K562 (cell line): ENCODE measurements at regions not wholly inside any gene's neighbourhood (a gene's known extent, or its start where the extent isn't known, plus 50 kb on each side); places are given as distances from the start of the nearest gene placed in this dataset.

ENCODE experiments used
- BCL6 ChIP-seq: fragments of 250-450 bp; sonication (Bioruptor Pico); IDR thresholded peaks from 2 replicates; pipeline ENCODE4 v1.4.0; 2020
- BCOR ChIP-seq: fragments of 450-650 bp; IDR thresholded peaks from 2 replicates; pipeline ENCODE4 v1.6.1; 2016
- JUN ChIP-seq, 2 experiments: sonication (generic) in 1 of 2; formaldehyde crosslinking in 1 of 2; IDR thresholded peaks; 2 replicates each; pipeline versions ENCODE4 v1.6.1 to v1.8.0; 2012 to 2022; ENCODE audit warnings: borderline replicate concordance in 2 of 2, mild to moderate bottlenecking in 2 of 2, improper control_type of control experiment in 1 of 2, low read depth in 1 of 2, low read length in 1 of 2, missing genetic modification reagents in 1 of 2
- SRSF3 ChIP-seq: fragments of 200-400 bp; formaldehyde crosslinking; IDR thresholded peaks from 2 replicates; pipeline ENCODE4 v1.6.1; 2016; ENCODE audit warnings: mild to moderate bottlenecking, low read length, moderate library complexity; ENCODE audit not compliant: insufficient read depth
- ZNF431 ChIP-seq: sonication (generic); formaldehyde crosslinking; IDR thresholded peaks from 2 replicates; pipeline ENCODE4 v1.8.0; 2022; ENCODE audit warnings: mild to moderate bottlenecking, missing genetic modification reagents
- TF ChIP-seq, protein P1 (sequence below): fragments of 200-800 bp; sonication (Bioruptor generic); IDR thresholded peaks from 2 replicates; pipeline ENCODE4 v1.6.1; 2016; ENCODE audit warnings: missing genetic modification characterization, missing compliant biosample characterization
- TF ChIP-seq, protein P2 (sequence below): sonication (generic); formaldehyde crosslinking; IDR thresholded peaks from 2 replicates; pipeline ENCODE4 v1.5.0; 2020; ENCODE audit warnings: missing genetic modification reagents

- TF ChIP-seq, protein P1, sequence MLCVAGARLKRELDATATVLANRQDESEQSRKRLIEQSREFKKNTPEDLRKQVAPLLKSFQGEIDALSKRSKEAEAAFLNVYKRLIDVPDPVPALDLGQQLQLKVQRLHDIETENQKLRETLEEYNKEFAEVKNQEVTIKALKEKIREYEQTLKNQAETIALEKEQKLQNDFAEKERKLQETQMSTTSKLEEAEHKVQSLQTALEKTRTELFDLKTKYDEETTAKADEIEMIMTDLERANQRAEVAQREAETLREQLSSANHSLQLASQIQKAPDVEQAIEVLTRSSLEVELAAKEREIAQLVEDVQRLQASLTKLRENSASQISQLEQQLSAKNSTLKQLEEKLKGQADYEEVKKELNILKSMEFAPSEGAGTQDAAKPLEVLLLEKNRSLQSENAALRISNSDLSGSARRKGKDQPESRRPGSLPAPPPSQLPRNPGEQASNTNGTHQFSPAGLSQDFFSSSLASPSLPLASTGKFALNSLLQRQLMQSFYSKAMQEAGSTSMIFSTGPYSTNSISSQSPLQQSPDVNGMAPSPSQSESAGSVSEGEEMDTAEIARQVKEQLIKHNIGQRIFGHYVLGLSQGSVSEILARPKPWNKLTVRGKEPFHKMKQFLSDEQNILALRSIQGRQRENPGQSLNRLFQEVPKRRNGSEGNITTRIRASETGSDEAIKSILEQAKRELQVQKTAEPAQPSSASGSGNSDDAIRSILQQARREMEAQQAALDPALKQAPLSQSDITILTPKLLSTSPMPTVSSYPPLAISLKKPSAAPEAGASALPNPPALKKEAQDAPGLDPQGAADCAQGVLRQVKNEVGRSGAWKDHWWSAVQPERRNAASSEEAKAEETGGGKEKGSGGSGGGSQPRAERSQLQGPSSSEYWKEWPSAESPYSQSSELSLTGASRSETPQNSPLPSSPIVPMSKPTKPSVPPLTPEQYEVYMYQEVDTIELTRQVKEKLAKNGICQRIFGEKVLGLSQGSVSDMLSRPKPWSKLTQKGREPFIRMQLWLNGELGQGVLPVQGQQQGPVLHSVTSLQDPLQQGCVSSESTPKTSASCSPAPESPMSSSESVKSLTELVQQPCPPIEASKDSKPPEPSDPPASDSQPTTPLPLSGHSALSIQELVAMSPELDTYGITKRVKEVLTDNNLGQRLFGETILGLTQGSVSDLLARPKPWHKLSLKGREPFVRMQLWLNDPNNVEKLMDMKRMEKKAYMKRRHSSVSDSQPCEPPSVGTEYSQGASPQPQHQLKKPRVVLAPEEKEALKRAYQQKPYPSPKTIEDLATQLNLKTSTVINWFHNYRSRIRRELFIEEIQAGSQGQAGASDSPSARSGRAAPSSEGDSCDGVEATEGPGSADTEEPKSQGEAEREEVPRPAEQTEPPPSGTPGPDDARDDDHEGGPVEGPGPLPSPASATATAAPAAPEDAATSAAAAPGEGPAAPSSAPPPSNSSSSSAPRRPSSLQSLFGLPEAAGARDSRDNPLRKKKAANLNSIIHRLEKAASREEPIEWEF (CRISPR knock-in tag) = no peak
- no peak for TF ChIP-seq BCL6 (CRISPR knock-in tag)
- no peak for TF ChIP-seq SRSF3
- no peak for TF ChIP-seq BCOR
- no peak for TF ChIP-seq ZNF431
- TF ChIP-seq JUN (IDR thresholded peaks at IDR 0.05; ENCODE audit: borderline replicate concordance, low read depth, low read length) = no peak
- no peak for TF ChIP-seq JUN (CRISPR knock-in tag; IDR thresholded peaks at IDR 0.05; ENCODE audit: borderline replicate concordance)
- TF ChIP-seq, protein P2, sequence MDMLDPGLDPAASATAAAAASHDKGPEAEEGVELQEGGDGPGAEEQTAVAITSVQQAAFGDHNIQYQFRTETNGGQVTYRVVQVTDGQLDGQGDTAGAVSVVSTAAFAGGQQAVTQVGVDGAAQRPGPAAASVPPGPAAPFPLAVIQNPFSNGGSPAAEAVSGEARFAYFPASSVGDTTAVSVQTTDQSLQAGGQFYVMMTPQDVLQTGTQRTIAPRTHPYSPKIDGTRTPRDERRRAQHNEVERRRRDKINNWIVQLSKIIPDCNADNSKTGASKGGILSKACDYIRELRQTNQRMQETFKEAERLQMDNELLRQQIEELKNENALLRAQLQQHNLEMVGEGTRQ = no peak
These were observed 686.7 kb downstream of the MATN1 start (continued) for GRCh38 chr1:30036666-30037065.
